Keratinocyte (primary cell): ENCODE measurements at regions not wholly inside any gene's neighbourhood (a gene's known extent, or its start where the extent isn't known, plus 50 kb on each side); places are given as distances from the start of the nearest gene placed in this dataset.

Source experiments
- EZH2 ChIP-seq: IDR thresholded peaks from one replicate; pipeline ENCODE4 v1.6.1; 2012; ENCODE audit warnings: inconsistent platforms, mild to moderate bottlenecking, low read length, moderate library complexity
- TF ChIP-seq, protein P1 (sequence below), 3 experiments: IDR thresholded peaks in 1 of 3; conservative IDR thresholded peaks in 1 of 3; optimal IDR thresholded peaks in 1 of 3; 2 replicates in 2 of 3; 3 replicates in 1 of 3; pipeline versions ENCODE3 to v1.5.1; 2011; ENCODE audit warnings: low read length in 3 of 3, mild to moderate bottlenecking in 3 of 3, moderate library complexity in 2 of 3, control low read depth in 1 of 3, inconsistent platforms in 1 of 3; ENCODE audit not compliant: insufficient read depth in 2 of 3; ENCODE audit errors: extremely low read depth in 1 of 3

GRCh38 chr22:48650323-48651035 is 1177.2 kb downstream of the BRD1 start:
- no peak for TF ChIP-seq EZH2
- TF ChIP-seq, protein P1, sequence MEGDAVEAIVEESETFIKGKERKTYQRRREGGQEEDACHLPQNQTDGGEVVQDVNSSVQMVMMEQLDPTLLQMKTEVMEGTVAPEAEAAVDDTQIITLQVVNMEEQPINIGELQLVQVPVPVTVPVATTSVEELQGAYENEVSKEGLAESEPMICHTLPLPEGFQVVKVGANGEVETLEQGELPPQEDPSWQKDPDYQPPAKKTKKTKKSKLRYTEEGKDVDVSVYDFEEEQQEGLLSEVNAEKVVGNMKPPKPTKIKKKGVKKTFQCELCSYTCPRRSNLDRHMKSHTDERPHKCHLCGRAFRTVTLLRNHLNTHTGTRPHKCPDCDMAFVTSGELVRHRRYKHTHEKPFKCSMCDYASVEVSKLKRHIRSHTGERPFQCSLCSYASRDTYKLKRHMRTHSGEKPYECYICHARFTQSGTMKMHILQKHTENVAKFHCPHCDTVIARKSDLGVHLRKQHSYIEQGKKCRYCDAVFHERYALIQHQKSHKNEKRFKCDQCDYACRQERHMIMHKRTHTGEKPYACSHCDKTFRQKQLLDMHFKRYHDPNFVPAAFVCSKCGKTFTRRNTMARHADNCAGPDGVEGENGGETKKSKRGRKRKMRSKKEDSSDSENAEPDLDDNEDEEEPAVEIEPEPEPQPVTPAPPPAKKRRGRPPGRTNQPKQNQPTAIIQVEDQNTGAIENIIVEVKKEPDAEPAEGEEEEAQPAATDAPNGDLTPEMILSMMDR (optimal IDR thresholded peaks at IDR 0.05 in 1 of 3, IDR thresholded peaks at IDR 0.05 in 1 of 3, conservative IDR thresholded peaks at IDR 0.05 in 1 of 3; ENCODE audit: extremely low read depth in 1 of 3, insufficient read depth in 2 of 3, low read length in 3 of 3), result no peak
